ENCODE measurements at regions not wholly inside any gene's neighbourhood (a gene's known extent, or its start where the extent isn't known, plus 50 kb on each side); places are given as distances from the start of the nearest gene placed in this dataset.

DNA sequence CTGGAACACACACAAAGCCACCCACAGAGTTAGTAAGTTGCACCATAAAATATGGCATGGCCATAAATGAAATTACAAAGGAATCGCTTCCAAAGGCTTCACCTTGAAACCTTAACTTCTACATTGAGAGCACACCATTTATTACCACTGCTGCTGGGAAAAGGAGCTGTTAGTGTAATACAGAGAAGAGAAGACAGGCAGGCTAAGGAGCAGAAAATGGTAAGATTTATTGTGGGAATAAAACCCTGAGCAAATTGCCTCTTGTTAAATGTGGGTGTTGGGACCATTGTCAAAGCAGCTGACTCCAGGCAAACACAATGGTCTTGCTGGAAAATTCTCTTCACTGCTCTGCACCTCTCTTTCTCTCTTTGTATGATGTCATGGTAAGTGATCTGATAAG lies 79.2 kb upstream of the NHS start:
- TF ChIP-seq, protein P1, sequence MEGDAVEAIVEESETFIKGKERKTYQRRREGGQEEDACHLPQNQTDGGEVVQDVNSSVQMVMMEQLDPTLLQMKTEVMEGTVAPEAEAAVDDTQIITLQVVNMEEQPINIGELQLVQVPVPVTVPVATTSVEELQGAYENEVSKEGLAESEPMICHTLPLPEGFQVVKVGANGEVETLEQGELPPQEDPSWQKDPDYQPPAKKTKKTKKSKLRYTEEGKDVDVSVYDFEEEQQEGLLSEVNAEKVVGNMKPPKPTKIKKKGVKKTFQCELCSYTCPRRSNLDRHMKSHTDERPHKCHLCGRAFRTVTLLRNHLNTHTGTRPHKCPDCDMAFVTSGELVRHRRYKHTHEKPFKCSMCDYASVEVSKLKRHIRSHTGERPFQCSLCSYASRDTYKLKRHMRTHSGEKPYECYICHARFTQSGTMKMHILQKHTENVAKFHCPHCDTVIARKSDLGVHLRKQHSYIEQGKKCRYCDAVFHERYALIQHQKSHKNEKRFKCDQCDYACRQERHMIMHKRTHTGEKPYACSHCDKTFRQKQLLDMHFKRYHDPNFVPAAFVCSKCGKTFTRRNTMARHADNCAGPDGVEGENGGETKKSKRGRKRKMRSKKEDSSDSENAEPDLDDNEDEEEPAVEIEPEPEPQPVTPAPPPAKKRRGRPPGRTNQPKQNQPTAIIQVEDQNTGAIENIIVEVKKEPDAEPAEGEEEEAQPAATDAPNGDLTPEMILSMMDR (IDR thresholded peaks at IDR 0.05; ENCODE audit: insufficient read depth, low read depth, low read length, missing control alignments), result no peak
- DNase-seq (ENCODE audit: low read depth), result no peak
- no peak overlapping the region for H3K4me3 ChIP-seq (ENCODE audit: low read depth, low read length)

DNA sequence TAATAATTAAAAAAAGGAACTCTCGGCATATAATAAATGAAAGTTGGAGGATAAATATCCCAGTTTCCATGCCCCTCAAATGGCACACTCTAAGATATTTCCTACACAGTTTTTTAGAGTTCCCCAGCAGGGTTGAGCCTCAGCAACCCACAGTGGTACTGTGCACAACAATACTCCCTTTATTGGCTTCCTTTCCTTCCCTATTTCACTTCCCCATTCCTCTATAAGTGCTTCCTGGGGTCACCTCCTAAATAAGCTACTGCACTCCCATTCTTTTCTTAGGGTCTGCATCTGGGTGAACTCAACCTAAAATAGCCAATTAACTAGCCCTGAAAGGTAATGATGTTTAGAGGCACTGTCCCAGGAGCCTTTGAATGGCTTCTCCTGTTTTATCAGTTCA lies 76.4 kb upstream of the NHS start:
- TF ChIP-seq, protein P1 (IDR thresholded peaks at IDR 0.05; ENCODE audit: insufficient read depth, low read depth, low read length, missing control alignments), result no peak
- no peak overlapping the region for H3K4me3 ChIP-seq (ENCODE audit: low read depth, low read length)
- DNase-seq (ENCODE audit: low read depth), result no peak

DNA sequence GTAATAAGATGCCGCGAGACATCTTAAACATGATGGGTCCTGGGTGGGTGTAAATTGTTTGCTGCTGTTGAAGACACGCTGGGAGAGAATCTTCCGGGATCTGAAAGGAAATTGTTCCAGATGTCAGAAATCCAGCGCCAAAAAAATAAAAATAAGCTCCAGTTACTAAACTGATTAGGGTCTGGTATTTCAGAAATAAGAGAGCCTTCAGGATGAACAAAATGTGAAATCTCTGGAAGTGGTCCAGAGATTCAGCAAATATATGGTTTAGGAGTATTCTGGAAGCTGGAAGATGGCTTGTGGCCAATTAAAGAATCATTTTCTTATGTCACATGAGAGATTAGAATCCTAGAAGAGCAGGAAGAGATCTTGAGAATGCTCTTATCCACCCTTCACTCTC lies 75.8 kb upstream of the NHS start:
- TF ChIP-seq, protein P1 (IDR thresholded peaks at IDR 0.05; ENCODE audit: insufficient read depth, low read depth, low read length, missing control alignments), result no peak
- no peak overlapping the region for H3K4me3 ChIP-seq (ENCODE audit: low read depth, low read length)
- no peak for DNase-seq (ENCODE audit: low read depth)

DNA sequence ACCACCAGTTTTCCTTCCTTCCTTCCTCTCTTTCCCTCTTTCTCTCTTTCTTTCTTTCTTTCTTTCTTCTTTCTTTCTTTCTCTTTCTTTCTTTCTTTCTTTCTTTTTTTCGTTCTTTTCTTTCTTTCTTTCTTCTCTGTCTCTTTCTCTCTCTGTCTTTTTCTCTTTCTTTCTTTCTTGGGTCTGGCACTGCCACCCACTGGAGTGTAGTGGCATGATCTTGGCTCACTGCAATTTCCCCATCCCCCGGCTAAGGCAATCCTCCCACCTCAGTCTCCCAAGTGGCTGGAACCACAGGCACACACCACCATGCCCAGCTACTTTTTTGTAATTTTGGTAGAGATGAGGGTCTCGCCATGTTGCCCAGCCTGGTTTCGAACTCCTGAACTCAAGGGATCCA lies 51.6 kb upstream of the NHS start:
- TF ChIP-seq, protein P1 (IDR thresholded peaks at IDR 0.05; ENCODE audit: insufficient read depth, low read depth, low read length, missing control alignments), result no peak
- DNase-seq (ENCODE audit: low read depth), result no peak
- H3K4me3 ChIP-seq (ENCODE audit: low read depth, low read length), result no peak overlapping the region

Measured in GM12865 (cell line).